Loucy (cell line): ENCODE measurements at regions not wholly inside any gene's neighbourhood (a gene's known extent, or its start where the extent isn't known, plus 50 kb on each side); places are given as distances from the start of the nearest gene placed in this dataset.

Experiments used
- H2AFZ ChIP-seq: fragments of 200-600 bp; sonication (generic); 2 replicates; pipeline ENCODE4 v1.6.0; 2016; ENCODE audit warnings: antibody characterized with exemption, mild to moderate bottlenecking, low read length, moderate library complexity
- H3F3A ChIP-seq: fragments of 200-600 bp; 2 replicates; pipeline ENCODE4 v1.6.0; 2016; ENCODE audit warnings: antibody characterized with exemption, low read depth, mild to moderate bottlenecking
- H3K27me3 ChIP-seq: fragments of 200-600 bp; sonication (generic); 2 replicates; pipeline ENCODE4 v1.6.1; 2014; ENCODE audit warnings: low read length, mild to moderate bottlenecking; ENCODE audit not compliant: insufficient read depth, poor library complexity, severe bottlenecking
- H3K36me3 ChIP-seq: fragments of 200-600 bp; sonication (generic); 2 replicates; pipeline ENCODE4 v1.6.1; 2016; ENCODE audit warnings: low read length; ENCODE audit not compliant: insufficient read depth
- H3K4me1 ChIP-seq: fragments of 200-600 bp; sonication (generic); 2 replicates; pipeline ENCODE4 v1.5.1; 2014; ENCODE audit warnings: low read length, mild to moderate bottlenecking; ENCODE audit not compliant: insufficient read depth, poor library complexity, severe bottlenecking
- H3K4me2 ChIP-seq: fragments of 200-600 bp; sonication (generic); 2 replicates; pipeline ENCODE4 v1.6.0; 2014; ENCODE audit warnings: antibody characterized with exemption, low read length, low read depth, mild to moderate bottlenecking; ENCODE audit not compliant: poor library complexity, severe bottlenecking
- H3K4me3 ChIP-seq: fragments of 200-600 bp; sonication (generic); 2 replicates; pipeline ENCODE4 v1.5.1; 2014; ENCODE audit warnings: low read length, mild to moderate bottlenecking, mixed read lengths; ENCODE audit not compliant: poor library complexity, severe bottlenecking
- H3K79me2 ChIP-seq: fragments of 200-600 bp; sonication (generic); 2 replicates; pipeline ENCODE4 v1.6.1; 2014; ENCODE audit warnings: low read length; ENCODE audit not compliant: insufficient read depth
- H3K9ac ChIP-seq: fragments of 200-600 bp; sonication (generic); 2 replicates; pipeline ENCODE4 v1.6.0; 2014; ENCODE audit warnings: mild to moderate bottlenecking, low read depth, low read length, moderate library complexity; ENCODE audit not compliant: poor library complexity, severe bottlenecking
- H3K9me2 ChIP-seq: fragments of 200-600 bp; sonication (generic); replicated peaks from 2 replicates; pipeline ENCODE4 v1.6.1; 2016; ENCODE audit warnings: low read depth, low read length, mixed read lengths
- H3K9me3 ChIP-seq: fragments of 200-600 bp; sonication (generic); 2 replicates; pipeline ENCODE4 v1.6.1; 2014; ENCODE audit warnings: mild to moderate bottlenecking, antibody characterized with exemption, low read length, low read depth; ENCODE audit not compliant: insufficient read depth
- H4K20me1 ChIP-seq: fragments of 200-600 bp; sonication (generic); 2 replicates; pipeline ENCODE4 v1.6.0; 2014; ENCODE audit warnings: antibody characterized with exemption, low read length, mild to moderate bottlenecking; ENCODE audit not compliant: insufficient read depth, poor library complexity, severe bottlenecking
- CTCF ChIP-seq: fragments of 200-600 bp; sonication (generic); conservative IDR thresholded peaks from 2 replicates; pipeline ENCODE4 v1.5.1; 2014; ENCODE audit warnings: mild to moderate bottlenecking, antibody characterized with exemption, low read length
- EZH2phosphoT487 ChIP-seq: fragments of 200-600 bp; IDR thresholded peaks from 2 replicates; pipeline ENCODE4 v1.6.1; 2018; ENCODE audit warnings: antibody characterized with exemption, mild to moderate bottlenecking, moderate library complexity, borderline replicate concordance

DNA sequence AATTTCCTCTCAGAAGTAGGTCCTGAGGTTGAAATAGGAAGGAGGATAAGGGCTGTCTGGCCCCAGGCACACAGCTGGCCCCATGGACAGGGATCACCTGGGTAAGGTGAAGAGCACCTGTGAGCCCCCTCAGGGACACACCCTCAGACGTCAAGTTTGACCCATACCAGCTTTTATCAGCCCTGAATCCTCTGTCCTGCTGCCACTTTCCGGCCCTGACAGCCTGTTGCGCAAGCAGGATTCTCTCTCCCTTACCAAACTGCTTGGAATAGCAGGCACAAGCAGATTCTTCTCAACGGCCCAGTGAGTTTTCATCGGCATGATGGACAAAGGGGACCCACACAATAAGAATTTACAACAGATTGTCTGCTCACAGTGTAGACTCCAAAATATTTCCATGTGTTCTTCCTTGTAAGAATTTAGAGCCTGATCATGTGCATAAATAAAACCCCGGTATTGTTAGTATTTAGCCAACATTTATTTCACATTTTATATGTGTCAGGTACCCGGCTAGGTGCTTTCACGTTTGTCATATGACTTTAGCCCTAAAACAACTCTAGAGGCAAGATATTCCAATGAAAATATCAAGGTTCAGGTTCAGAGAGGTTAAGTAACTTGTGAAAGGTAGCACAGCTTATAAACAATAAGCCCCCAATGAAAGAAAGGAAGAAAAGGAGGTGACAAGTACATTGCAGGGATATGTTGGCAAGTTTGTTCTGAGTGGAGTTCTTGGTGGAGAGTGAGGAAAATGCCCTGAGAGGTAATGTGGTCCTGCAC, 107.2 kb upstream of the KIT start:
- Histone ChIP-seq H3K9me3 (no peaks in the 10 kb centered on the region), H4K20me1 (no peaks in the 10 kb centered on the region), H3K79me2 (no peaks in the 10 kb centered on the region), H3K36me3 (no peaks in the 10 kb centered on the region), H3K4me2 (no peak overlapping the region), H3F3A (no peaks in the 10 kb centered on the region), H3K9ac (no peak overlapping the region), H2AFZ (no peak overlapping the region), H3K4me3 (no peak overlapping the region), H3K27me3 (no peaks in the 10 kb centered on the region), H3K4me1 (peaks cover 13% of the 10 kb centered on the region), H3K9me2 (no peaks in the 10 kb centered on the region)
- TF ChIP-seq EZH2phosphoT487: no peak
- TF ChIP-seq CTCF: no peak

DNA sequence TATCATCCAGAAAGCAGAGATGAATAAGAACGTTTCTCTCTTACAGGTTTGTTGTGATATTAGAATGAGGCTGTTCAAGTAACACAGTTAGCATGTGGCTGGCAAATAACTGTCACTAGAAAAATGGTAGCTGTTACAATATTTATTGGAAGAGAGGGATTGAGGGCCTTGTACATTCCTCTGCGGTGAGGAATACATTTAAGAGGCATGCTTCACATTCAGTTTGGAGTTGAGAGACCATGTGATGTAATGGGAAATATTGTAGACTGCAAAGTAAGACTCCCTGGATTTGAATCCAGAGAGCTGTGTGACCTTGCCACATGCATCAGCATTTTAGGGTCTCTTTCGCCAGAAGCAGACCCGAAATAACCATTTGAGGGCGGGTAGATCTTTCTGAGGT, 104.8 kb upstream of the KIT start:
- Histone ChIP-seq H3F3A (no peaks in the 10 kb centered on the region), H3K4me2 (no peak overlapping the region), H3K9ac (no peak overlapping the region), H3K27me3 (no peaks in the 10 kb centered on the region), H3K9me3 (no peaks in the 10 kb centered on the region), H3K36me3 (no peaks in the 10 kb centered on the region), H3K4me3 (no peak overlapping the region), H2AFZ (no peak overlapping the region), H4K20me1 (no peaks in the 10 kb centered on the region), H3K4me1 (peaks cover 3% of the 10 kb centered on the region), H3K9me2 (no peaks in the 10 kb centered on the region), H3K79me2 (no peaks in the 10 kb centered on the region)
- TF ChIP-seq EZH2phosphoT487: no peak
- no peak for TF ChIP-seq CTCF

DNA sequence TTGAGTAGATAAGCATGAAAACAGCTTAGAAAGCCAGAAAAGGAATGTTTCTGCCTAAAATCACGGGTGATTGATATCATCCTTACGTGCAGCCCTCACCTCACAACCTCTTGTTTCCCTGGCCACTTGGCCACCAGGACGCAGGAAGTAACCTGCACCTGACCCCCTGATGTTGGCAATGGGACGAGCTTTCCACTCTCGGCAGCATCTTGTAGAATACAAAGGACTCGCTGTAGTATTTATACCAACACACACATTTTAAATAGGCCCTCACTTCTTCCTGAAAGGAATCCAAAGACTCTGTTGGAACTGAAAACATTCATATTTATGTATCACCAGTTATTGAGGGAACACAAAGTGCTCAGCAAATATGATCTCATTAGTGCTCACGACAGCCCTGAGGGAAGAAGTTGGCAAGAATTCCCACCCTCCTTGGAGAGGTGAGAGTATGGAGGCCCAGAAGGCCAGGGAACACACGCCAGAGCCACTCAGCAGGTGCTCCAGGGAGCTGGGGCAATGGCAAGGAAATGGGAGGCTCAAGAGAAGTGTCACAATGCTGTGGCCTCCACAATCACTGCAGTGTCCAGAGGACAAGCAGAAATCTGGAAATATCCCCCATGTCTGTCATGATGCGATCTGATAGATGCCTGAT, 103.3 kb upstream of the KIT start:
- H3K9me2 ChIP-seq: no peaks in the 10 kb centered on the region
- H3K36me3 ChIP-seq: no peaks in the 10 kb centered on the region
- no peaks in the 10 kb centered on the region for H3K27me3 ChIP-seq
- H4K20me1 ChIP-seq: no peaks in the 10 kb centered on the region
- H3F3A ChIP-seq: no peaks in the 10 kb centered on the region
- no peaks in the 10 kb centered on the region for H3K4me1 ChIP-seq
- H3K9me3 ChIP-seq: no peaks in the 10 kb centered on the region
- H2AFZ ChIP-seq: no peak overlapping the region
- no peaks in the 10 kb centered on the region for H3K79me2 ChIP-seq
- no peak overlapping the region for H3K4me3 ChIP-seq
- H3K4me2 ChIP-seq: no peak overlapping the region
- TF ChIP-seq CTCF (no peak), EZH2phosphoT487 (no peak)
- no peak overlapping the region for H3K9ac ChIP-seq
